Right hindlimb (tissue), 1 donor: ENCODE measurements at regions not wholly inside any gene's neighbourhood (a gene's known extent, or its start where the extent isn't known, plus 50 kb on each side); places are given as distances from the start of the nearest gene placed in this dataset.

Experiments
- DNase-seq: peaks from one replicate; pipeline ENCODE4 v3.0.0-alpha.2; 2018

DNA sequence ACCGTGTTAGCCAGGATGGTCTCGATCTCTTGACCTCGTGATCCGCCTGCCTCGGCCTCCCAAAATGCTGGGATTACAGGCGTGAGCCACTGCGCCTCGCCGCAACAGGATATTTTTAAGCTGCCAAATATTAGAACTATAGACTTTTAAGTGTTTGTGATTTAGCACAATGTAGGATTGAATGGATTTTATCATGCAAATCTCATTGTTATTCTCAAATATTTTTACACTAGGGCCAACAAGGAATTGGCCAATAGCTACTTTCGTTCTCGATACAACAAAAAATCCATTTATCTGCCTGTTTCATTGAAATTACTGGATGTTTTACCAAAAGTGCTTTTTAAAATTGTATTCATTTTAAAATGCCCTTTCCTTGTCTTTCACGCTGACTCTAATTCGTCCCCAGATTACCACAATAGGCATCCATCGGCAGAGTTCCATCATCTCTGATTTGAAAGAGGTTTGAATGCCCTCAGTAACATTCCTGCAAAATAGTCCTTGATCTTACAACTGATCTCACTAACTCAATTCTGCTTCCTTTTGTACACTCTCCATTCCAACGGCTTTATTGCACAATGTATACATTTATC is 99.6 kb upstream of the ROBO2 start:
- no peak for DNase-seq

GRCh38 chr3:76941376-76941775 is 98.5 kb upstream of the ROBO2 start:
- no peak for DNase-seq

DNA sequence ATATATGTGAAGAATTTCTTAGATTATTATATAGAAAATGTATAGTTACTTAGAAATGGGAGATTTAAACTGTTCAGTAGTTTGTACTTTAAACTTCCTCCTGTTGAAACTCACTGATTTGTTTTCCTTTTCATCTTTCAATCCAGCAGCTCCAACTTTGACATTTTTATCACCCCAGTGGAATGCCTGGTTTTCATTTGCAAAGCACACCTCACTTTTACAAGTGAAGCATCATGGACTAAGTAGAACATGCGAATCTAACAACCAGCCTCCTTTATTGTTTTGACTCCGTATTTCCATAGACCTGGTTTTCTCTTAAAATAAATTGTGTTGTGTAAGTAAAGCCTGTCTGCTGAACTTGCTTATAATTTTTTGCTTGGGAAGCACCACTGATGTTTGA is 97.8 kb upstream of the ROBO2 start:
- no peak for DNase-seq

DNA sequence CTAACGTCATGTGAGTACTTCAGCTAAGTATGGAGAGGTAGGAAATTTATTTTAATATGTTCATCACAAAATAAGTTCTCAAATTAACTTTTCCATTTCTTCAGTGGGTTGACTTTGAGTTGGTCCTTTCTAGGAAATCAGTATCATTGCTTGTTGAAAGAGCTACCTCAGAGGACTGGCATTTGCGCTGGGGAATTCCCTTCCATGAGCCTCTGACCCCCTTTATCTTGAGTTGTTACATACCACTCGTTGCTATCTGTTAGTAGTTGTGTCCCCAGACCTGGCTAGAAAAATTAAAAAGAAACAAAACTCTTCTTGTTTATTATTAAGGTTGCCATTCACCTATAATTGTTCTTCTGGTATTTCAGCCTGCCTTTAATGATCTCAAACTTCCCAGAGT is 96.8 kb upstream of the ROBO2 start:
- no peak for DNase-seq

DNA sequence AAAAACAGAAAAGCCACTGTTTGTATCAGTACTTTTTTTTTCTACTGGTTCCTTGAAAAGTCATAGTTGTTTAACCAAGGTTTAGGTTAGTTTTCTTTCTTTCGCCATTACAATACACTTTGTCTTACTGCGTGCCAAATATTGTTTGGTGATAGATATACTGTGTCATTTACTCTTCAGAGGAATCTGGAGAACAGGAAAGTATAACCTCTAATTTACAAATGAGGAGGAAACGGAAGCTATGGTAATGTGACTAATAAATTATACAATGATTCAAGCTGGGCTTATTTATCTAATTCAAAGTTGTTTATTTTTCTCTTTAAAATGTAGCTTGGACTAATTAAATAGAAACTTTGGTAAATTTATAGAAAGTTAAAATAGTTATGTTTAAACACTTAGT is 96.2 kb upstream of the ROBO2 start:
- DNase-seq, result no peak

GRCh38 chr3:76949033-76949432 is 90.9 kb upstream of the ROBO2 start:
- DNase-seq, result no peak

DNA sequence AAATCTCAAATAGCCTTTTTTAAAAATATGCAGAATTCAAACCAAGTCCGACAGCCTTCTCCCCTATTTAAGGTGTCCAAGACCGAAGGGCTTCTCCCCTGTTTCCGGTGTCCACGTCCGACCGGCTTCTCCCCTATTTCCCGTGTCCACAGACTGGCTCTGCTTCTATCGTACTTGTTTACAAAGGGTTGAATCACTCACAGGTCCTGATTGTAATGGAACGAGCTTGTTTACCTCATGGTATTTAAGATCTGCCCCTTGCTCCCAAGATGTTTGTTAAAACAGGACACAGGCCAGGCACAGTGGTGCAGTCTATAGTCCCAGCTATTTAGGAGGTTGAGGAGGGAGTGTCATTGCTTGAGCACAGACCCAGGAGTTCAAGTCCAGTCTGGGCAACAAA is 90.4 kb upstream of the ROBO2 start:
- no peak for DNase-seq

- DNase-seq, result no peak
These were observed 89.3 kb upstream of the ROBO2 start for GRCh38 chr3:76950590-76950989.

- DNase-seq, result no peak
These were observed 85.5 kb upstream of the ROBO2 start for GRCh38 chr3:76954412-76954811.

- no peak for DNase-seq
These were observed 81.6 kb upstream of the ROBO2 start for GRCh38 chr3:76958274-76958673.

GRCh38 chr3:76958861-76959260 is 81.0 kb upstream of the ROBO2 start:
- no peak for DNase-seq

DNA sequence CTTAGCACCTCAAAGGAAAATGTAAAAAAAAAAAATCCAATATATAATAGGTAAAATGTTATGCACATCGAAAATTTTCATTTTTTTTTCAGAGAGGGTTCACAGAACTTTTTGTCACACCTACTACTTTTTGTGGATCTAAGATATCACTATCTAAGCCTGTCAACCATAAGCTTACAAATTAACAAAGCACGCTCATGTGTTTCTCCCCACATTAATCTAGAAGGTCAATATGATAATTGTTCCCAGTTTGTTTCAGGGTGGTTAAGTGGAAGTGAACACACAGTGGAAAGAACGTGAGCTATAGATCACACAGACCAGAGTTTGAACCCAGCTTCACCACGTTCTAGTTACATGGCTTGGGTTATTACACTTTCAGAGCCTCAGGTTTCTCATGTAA is 78.6 kb upstream of the ROBO2 start:
- DNase-seq, result no peak

- DNase-seq, result no peak
These were observed 74.7 kb upstream of the ROBO2 start for GRCh38 chr3:76965122-76965725.

DNA sequence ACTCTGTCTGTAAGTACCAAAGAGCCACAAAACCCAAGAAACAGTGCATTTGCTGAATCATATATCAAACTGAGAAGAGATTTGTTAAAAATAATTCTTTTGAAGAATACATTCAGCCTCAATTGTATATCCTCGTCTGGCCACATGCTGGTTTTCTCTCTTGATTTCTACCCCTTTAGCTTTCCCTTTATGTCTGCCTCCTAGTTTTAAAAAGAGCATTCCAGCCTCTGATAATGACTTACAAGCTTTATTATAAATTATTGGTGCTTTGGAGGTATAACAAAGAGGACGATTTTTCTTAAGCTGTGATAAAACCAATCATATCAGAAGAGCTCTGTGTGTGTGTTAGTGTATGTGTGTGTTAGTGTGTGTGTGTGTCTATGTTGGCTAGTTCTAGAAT is 70.4 kb upstream of the ROBO2 start:
- DNase-seq, result no peak

- peak; percentile 44 for DNase-seq
These were observed 69.8 kb upstream of the ROBO2 start for GRCh38 chr3:76969996-76970615.

- DNase-seq, result no peak
These were observed 67.1 kb upstream of the ROBO2 start for GRCh38 chr3:76972624-76973296.

- DNase-seq, result no peak
These were observed 62.9 kb upstream of the ROBO2 start for GRCh38 chr3:76976996-76977395.

DNA sequence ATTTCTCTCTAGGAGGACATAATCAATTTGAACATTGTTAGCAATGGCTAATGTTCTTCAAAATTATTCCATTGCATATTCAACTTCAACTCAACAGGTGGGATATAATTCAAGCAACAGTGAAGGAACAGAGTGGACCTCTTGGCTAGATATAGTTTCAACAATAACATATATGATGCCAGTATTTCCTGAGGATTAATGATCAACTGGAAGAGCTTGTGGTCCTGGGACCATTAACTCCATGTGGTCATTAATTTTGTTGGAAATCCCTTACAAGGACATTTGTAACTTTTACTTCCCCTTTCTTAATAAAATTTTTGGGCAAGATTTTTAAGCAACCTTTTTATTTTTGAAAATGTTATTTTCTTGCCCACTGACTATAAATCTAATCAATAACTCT is 54.3 kb upstream of the ROBO2 start:
- no peak for DNase-seq

DNA sequence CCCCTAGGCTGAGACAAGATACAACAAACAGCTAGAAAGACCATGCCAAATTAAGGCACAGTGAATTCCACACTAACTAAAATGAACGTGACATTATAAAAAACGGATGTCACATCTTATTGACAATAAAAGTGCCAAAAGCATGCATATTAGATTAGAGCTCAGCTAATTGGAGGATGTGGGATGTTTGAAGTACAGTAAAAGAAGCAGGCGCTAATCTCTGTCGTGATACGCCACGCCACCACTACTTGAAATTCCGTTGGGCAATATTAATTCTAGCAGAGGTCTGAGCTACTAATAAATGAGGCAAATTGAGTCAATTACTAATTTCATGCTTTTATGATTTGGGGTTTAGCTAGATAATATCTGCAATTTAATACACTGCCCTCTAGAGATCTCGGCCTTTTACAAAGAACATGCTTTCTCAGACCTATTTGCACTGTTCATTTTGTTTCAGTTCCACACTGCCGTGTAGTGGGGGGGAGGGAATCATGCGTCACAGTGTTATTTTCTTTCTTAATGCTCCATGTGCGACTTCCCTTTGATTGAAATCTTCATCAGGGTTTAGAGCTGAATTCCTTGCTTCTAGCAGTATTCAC is 52.9 kb upstream of the ROBO2 start:
- no peak for DNase-seq
